ENCODE measurements at regions not wholly inside any gene's neighbourhood (a gene's known extent, or its start where the extent isn't known, plus 50 kb on each side); places are given as distances from the start of the nearest gene placed in this dataset.

GRCh38 chr10:30762620-30763019 lies 133.1 kb upstream of the LYZL2 start:
- Histone ChIP-seq H2BK120ac (ENCODE audit: low read depth, low read length) (no peak overlapping the region), H2BK15ac (replicated peaks; ENCODE audit: low read depth) (no peak overlapping the region), H3K27ac (ENCODE audit: low read depth, low read length) (no peak overlapping the region), H3K23ac (ENCODE audit: low read length) (no peak overlapping the region), H3K56ac (ENCODE audit: low read length) (no peak overlapping the region), H3K9ac (ENCODE audit: low read length) (no peak overlapping the region), H3K27me3 (ENCODE audit: insufficient read depth, low read length, poor library complexity) (no peaks in the 10 kb centered on the region), H3K4me3 (ENCODE audit: low read length) (no peak overlapping the region), H3K18ac (ENCODE audit: low read length) (no peak overlapping the region), H3K4me2 (ENCODE audit: low read length) (no peak overlapping the region), H4K8ac (ENCODE audit: low read depth, low read length) (no peak overlapping the region), H3K36me3 (ENCODE audit: control insufficient read depth, insufficient read depth, low read length) (no peaks in the 10 kb centered on the region), H3K4ac (ENCODE audit: low read depth, low read length) (no peak overlapping the region), H3K4me1 (ENCODE audit: control insufficient read depth, low read depth, low read length) (no peaks in the 10 kb centered on the region), H4K5ac (ENCODE audit: low read length) (no peak overlapping the region), H2BK5ac (ENCODE audit: low read length) (no peak overlapping the region), H3K79me1 (ENCODE audit: low read length) (no peaks in the 10 kb centered on the region), H2AK5ac (ENCODE audit: low read length) (no peak overlapping the region), H3K79me2 (ENCODE audit: control insufficient read depth, insufficient read depth, low read length) (no peaks in the 10 kb centered on the region)
- no peak for DNase-seq
- no CpG with 5 or more reads among the region's 2 CpGs for WGBS (ENCODE audit: extremely low coverage, insufficient coverage, low lambda C conversion rate)

- no peak overlapping the region for H4K5ac ChIP-seq (ENCODE audit: low read length)
- H3K79me2 ChIP-seq (ENCODE audit: control insufficient read depth, insufficient read depth, low read length) = no peaks in the 10 kb centered on the region
- DNase-seq = no peak
- H2BK5ac ChIP-seq (ENCODE audit: low read length) = no peak overlapping the region
- H3K27me3 ChIP-seq (ENCODE audit: insufficient read depth, low read length, poor library complexity) = no peaks in the 10 kb centered on the region
- H3K4me3 ChIP-seq (ENCODE audit: low read length) = no peak overlapping the region
- H3K56ac ChIP-seq (ENCODE audit: low read length) = no peak overlapping the region
- H3K4me1 ChIP-seq (ENCODE audit: control insufficient read depth, low read depth, low read length) = no peaks in the 10 kb centered on the region
- no peak overlapping the region for H2AK5ac ChIP-seq (ENCODE audit: low read length)
- no peak overlapping the region for H3K9ac ChIP-seq (ENCODE audit: low read length)
- H2BK15ac ChIP-seq (replicated peaks; ENCODE audit: low read depth) = no peak overlapping the region
- H2BK120ac ChIP-seq (ENCODE audit: low read depth, low read length) = no peak overlapping the region
- no peaks in the 10 kb centered on the region for H3K36me3 ChIP-seq (ENCODE audit: control insufficient read depth, insufficient read depth, low read length)
- no peak overlapping the region for H3K4me2 ChIP-seq (ENCODE audit: low read length)
- H3K79me1 ChIP-seq (ENCODE audit: low read length) = no peaks in the 10 kb centered on the region
- H3K18ac ChIP-seq (ENCODE audit: low read length) = no peak overlapping the region
- no peak overlapping the region for H4K8ac ChIP-seq (ENCODE audit: low read depth, low read length)
- no peak overlapping the region for H3K23ac ChIP-seq (ENCODE audit: low read length)
- no peak overlapping the region for H3K4ac ChIP-seq (ENCODE audit: low read depth, low read length)
- no peak overlapping the region for H3K27ac ChIP-seq (ENCODE audit: low read depth, low read length)
- no CpG with 5 or more reads among the region's 3 CpGs for WGBS (ENCODE audit: extremely low coverage, insufficient coverage, low lambda C conversion rate)
Observed at GRCh38 chr10:30759423-30759822, 129.9 kb upstream of the LYZL2 start.

GRCh38 chr10:30758338-30758737 lies 128.8 kb upstream of the LYZL2 start:
- H3K23ac ChIP-seq (ENCODE audit: low read length) = no peak overlapping the region

GRCh38 chr10:30756896-30757295 lies 127.3 kb upstream of the LYZL2 start:
- Histone ChIP-seq H2BK5ac (ENCODE audit: low read length) (no peak overlapping the region), H3K36me3 (ENCODE audit: control insufficient read depth, insufficient read depth, low read length) (no peaks in the 10 kb centered on the region), H3K27ac (ENCODE audit: low read depth, low read length) (no peak overlapping the region), H3K79me2 (ENCODE audit: control insufficient read depth, insufficient read depth, low read length) (no peaks in the 10 kb centered on the region), H4K8ac (ENCODE audit: low read depth, low read length) (no peak overlapping the region), H3K4me3 (ENCODE audit: low read length) (no peak overlapping the region), H3K4ac (ENCODE audit: low read depth, low read length) (no peak overlapping the region), H3K9ac (ENCODE audit: low read length) (no peak overlapping the region), H3K4me1 (ENCODE audit: control insufficient read depth, low read depth, low read length) (no peaks in the 10 kb centered on the region), H3K27me3 (ENCODE audit: insufficient read depth, low read length, poor library complexity) (no peaks in the 10 kb centered on the region), H3K18ac (ENCODE audit: low read length) (no peak overlapping the region), H2BK15ac (replicated peaks; ENCODE audit: low read depth) (no peak overlapping the region), H3K56ac (ENCODE audit: low read length) (no peak overlapping the region), H2BK120ac (ENCODE audit: low read depth, low read length) (no peak overlapping the region), H4K5ac (ENCODE audit: low read length) (no peak overlapping the region), H2AK5ac (ENCODE audit: low read length) (no peak overlapping the region), H3K4me2 (ENCODE audit: low read length) (no peak overlapping the region), H3K23ac (ENCODE audit: low read length) (no peak overlapping the region), H3K79me1 (ENCODE audit: low read length) (no peaks in the 10 kb centered on the region)
- no peak for DNase-seq
- WGBS (ENCODE audit: extremely low coverage, insufficient coverage, low lambda C conversion rate) = no CpG with 5 or more reads among the region's 3 CpGs

More at GRCh38 chr10:30758338-30758737, 128.8 kb upstream of the LYZL2 start:
- Histone ChIP-seq H3K36me3 (ENCODE audit: control insufficient read depth, insufficient read depth, low read length) (no peaks in the 10 kb centered on the region), H3K56ac (ENCODE audit: low read length) (no peak overlapping the region), H4K8ac (ENCODE audit: low read depth, low read length) (no peak overlapping the region), H3K27ac (ENCODE audit: low read depth, low read length) (no peak overlapping the region), H3K4me2 (ENCODE audit: low read length) (no peak overlapping the region), H2BK5ac (ENCODE audit: low read length) (no peak overlapping the region), H3K27me3 (ENCODE audit: insufficient read depth, low read length, poor library complexity) (no peaks in the 10 kb centered on the region), H3K9ac (ENCODE audit: low read length) (no peak overlapping the region), H3K79me2 (ENCODE audit: control insufficient read depth, insufficient read depth, low read length) (no peaks in the 10 kb centered on the region), H3K4me3 (ENCODE audit: low read length) (no peak overlapping the region), H2BK15ac (replicated peaks; ENCODE audit: low read depth) (no peak overlapping the region), H3K18ac (ENCODE audit: low read length) (no peak overlapping the region), H3K4ac (ENCODE audit: low read depth, low read length) (no peak overlapping the region), H2BK120ac (ENCODE audit: low read depth, low read length) (no peak overlapping the region), H3K79me1 (ENCODE audit: low read length) (no peaks in the 10 kb centered on the region), H4K5ac (ENCODE audit: low read length) (no peak overlapping the region), H3K4me1 (ENCODE audit: control insufficient read depth, low read depth, low read length) (no peaks in the 10 kb centered on the region), H2AK5ac (ENCODE audit: low read length) (no peak overlapping the region)
- DNase-seq = no peak
- no CpG with 5 or more reads among the region's 1 CpG for WGBS (ENCODE audit: extremely low coverage, insufficient coverage, low lambda C conversion rate)

GRCh38 chr10:30756151-30756550 lies 126.6 kb upstream of the LYZL2 start:
- no peak overlapping the region for H3K9ac ChIP-seq (ENCODE audit: low read length)
- no peaks in the 10 kb centered on the region for H3K36me3 ChIP-seq (ENCODE audit: control insufficient read depth, insufficient read depth, low read length)
- no peak overlapping the region for H2BK120ac ChIP-seq (ENCODE audit: low read depth, low read length)
- H2BK15ac ChIP-seq (replicated peaks; ENCODE audit: low read depth) = no peak overlapping the region
- H3K4me1 ChIP-seq (ENCODE audit: control insufficient read depth, low read depth, low read length) = no peaks in the 10 kb centered on the region
- WGBS (ENCODE audit: extremely low coverage, insufficient coverage, low lambda C conversion rate) = no CpG with 5 or more reads among the region's 2 CpGs
- no peaks in the 10 kb centered on the region for H3K79me2 ChIP-seq (ENCODE audit: control insufficient read depth, insufficient read depth, low read length)
- H3K27me3 ChIP-seq (ENCODE audit: insufficient read depth, low read length, poor library complexity) = no peaks in the 10 kb centered on the region
- no peak overlapping the region for H3K4me3 ChIP-seq (ENCODE audit: low read length)
- DNase-seq = no peak
- no peak overlapping the region for H2AK5ac ChIP-seq (ENCODE audit: low read length)
- H3K79me1 ChIP-seq (ENCODE audit: low read length) = no peaks in the 10 kb centered on the region
- H4K8ac ChIP-seq (ENCODE audit: low read depth, low read length) = no peak overlapping the region
- no peak overlapping the region for H3K23ac ChIP-seq (ENCODE audit: low read length)
- no peak overlapping the region for H2BK5ac ChIP-seq (ENCODE audit: low read length)
- no peak overlapping the region for H3K56ac ChIP-seq (ENCODE audit: low read length)
- no peak overlapping the region for H3K18ac ChIP-seq (ENCODE audit: low read length)
- no peak overlapping the region for H3K27ac ChIP-seq (ENCODE audit: low read depth, low read length)
- no peak overlapping the region for H3K4ac ChIP-seq (ENCODE audit: low read depth, low read length)
- no peak overlapping the region for H3K4me2 ChIP-seq (ENCODE audit: low read length)
- no peak overlapping the region for H4K5ac ChIP-seq (ENCODE audit: low read length)

- WGBS (ENCODE audit: extremely low coverage, insufficient coverage, low lambda C conversion rate) = no CpG with 5 or more reads among the region's 6 CpGs
- Histone ChIP-seq H3K18ac (ENCODE audit: low read length) (no peak overlapping the region), H3K79me1 (ENCODE audit: low read length) (no peaks in the 10 kb centered on the region), H2BK120ac (ENCODE audit: low read depth, low read length) (no peak overlapping the region), H3K27me3 (ENCODE audit: insufficient read depth, low read length, poor library complexity) (no peaks in the 10 kb centered on the region), H3K23ac (ENCODE audit: low read length) (no peak overlapping the region), H3K27ac (ENCODE audit: low read depth, low read length) (no peak overlapping the region), H4K8ac (ENCODE audit: low read depth, low read length) (no peak overlapping the region), H3K56ac (ENCODE audit: low read length) (no peak overlapping the region), H2BK5ac (ENCODE audit: low read length) (no peak overlapping the region), H3K4ac (ENCODE audit: low read depth, low read length) (no peak overlapping the region), H4K5ac (ENCODE audit: low read length) (no peak overlapping the region), H2AK5ac (ENCODE audit: low read length) (no peak overlapping the region), H2BK15ac (replicated peaks; ENCODE audit: low read depth) (no peak overlapping the region), H3K4me2 (ENCODE audit: low read length) (no peak overlapping the region), H3K9ac (ENCODE audit: low read length) (no peak overlapping the region), H3K4me3 (ENCODE audit: low read length) (no peak overlapping the region), H3K36me3 (ENCODE audit: control insufficient read depth, insufficient read depth, low read length) (no peaks in the 10 kb centered on the region), H3K79me2 (ENCODE audit: control insufficient read depth, insufficient read depth, low read length) (no peaks in the 10 kb centered on the region), H3K4me1 (ENCODE audit: control insufficient read depth, low read depth, low read length) (no peaks in the 10 kb centered on the region)
- no peak for DNase-seq
Observed at GRCh38 chr10:30755441-30755953, 125.9 kb upstream of the LYZL2 start.

Data from mesendoderm (in vitro differentiated cells).